22Rv1 (cell line): ENCODE measurements at regions not wholly inside any gene's neighbourhood (a gene's known extent, or its start where the extent isn't known, plus 50 kb on each side); places are given as distances from the start of the nearest gene placed in this dataset.

Source experiments
- CTCF ChIP-seq: fragments of 450-650 bp; IDR thresholded peaks from 2 replicates; pipeline ENCODE4 v1.5.1; 2017; ENCODE audit warnings: mild to moderate bottlenecking
- ZFX ChIP-seq: fragments of 450-650 bp; IDR thresholded peaks from 2 replicates; pipeline ENCODE4 v1.6.1; 2017; ENCODE audit warnings: antibody characterized with exemption, borderline replicate concordance

- TF ChIP-seq CTCF (peak; percentile 74), ZFX (no peak)
These were observed 59.2 kb upstream of the FNDC1 start for GRCh38 chr6:159110013-159110412.
